Peyer's patch (tissue), 4 donors: ENCODE measurements at regions not wholly inside any gene's neighbourhood (a gene's known extent, or its start where the extent isn't known, plus 50 kb on each side); places are given as distances from the start of the nearest gene placed in this dataset.

Experiments used
- POLR2A ChIP-seq, 2 donors: fragments of 450-650 bp; IDR thresholded peaks; one replicate each; pipeline ENCODE4 v1.5.1; 2017; ENCODE audit warnings: antibody characterized with exemption in 2 of 2, mild to moderate bottlenecking in 2 of 2, moderate library complexity in 2 of 2
- TF ChIP-seq, protein P1 (sequence below), 6 experiments: fragments of 450-650 bp in 4 of 6; fragments of 200-600 bp in 2 of 6; sonication (generic) in 1 of 6; IDR thresholded peaks; one replicate each; pipeline ENCODE4 v1.5.1; 2017 to 2019; ENCODE audit warnings: antibody characterized with exemption in 6 of 6, mild to moderate bottlenecking in 3 of 6, moderate library complexity in 1 of 6

DNA sequence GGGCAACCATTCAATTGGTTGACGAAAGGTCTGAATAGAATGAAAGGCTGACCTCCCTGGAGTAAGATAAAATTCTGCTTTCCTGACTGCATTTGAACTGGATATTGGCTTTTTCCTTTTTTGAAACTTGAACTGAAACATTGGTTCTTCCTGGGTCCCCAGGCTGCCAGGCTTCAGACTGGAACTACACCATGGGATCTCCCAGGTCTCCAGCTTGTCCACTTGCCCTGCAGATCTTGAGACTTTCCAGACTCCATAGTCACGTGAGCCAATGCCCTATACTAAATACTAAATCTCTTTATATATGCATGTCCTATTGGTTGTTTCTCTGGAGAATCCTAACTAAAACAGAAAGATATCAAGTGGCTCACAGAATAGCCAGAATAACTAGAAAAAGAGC, 118.7 kb upstream of the KRR1 start:
- no peak for TF ChIP-seq POLR2A (IDR thresholded peaks at IDR 0.05)
- TF ChIP-seq, protein P1, sequence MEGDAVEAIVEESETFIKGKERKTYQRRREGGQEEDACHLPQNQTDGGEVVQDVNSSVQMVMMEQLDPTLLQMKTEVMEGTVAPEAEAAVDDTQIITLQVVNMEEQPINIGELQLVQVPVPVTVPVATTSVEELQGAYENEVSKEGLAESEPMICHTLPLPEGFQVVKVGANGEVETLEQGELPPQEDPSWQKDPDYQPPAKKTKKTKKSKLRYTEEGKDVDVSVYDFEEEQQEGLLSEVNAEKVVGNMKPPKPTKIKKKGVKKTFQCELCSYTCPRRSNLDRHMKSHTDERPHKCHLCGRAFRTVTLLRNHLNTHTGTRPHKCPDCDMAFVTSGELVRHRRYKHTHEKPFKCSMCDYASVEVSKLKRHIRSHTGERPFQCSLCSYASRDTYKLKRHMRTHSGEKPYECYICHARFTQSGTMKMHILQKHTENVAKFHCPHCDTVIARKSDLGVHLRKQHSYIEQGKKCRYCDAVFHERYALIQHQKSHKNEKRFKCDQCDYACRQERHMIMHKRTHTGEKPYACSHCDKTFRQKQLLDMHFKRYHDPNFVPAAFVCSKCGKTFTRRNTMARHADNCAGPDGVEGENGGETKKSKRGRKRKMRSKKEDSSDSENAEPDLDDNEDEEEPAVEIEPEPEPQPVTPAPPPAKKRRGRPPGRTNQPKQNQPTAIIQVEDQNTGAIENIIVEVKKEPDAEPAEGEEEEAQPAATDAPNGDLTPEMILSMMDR (IDR thresholded peaks at IDR 0.05): no peak
